ENCODE measurements at regions not wholly inside any gene's neighbourhood (a gene's known extent, or its start where the extent isn't known, plus 50 kb on each side); places are given as distances from the start of the nearest gene placed in this dataset.

DNA sequence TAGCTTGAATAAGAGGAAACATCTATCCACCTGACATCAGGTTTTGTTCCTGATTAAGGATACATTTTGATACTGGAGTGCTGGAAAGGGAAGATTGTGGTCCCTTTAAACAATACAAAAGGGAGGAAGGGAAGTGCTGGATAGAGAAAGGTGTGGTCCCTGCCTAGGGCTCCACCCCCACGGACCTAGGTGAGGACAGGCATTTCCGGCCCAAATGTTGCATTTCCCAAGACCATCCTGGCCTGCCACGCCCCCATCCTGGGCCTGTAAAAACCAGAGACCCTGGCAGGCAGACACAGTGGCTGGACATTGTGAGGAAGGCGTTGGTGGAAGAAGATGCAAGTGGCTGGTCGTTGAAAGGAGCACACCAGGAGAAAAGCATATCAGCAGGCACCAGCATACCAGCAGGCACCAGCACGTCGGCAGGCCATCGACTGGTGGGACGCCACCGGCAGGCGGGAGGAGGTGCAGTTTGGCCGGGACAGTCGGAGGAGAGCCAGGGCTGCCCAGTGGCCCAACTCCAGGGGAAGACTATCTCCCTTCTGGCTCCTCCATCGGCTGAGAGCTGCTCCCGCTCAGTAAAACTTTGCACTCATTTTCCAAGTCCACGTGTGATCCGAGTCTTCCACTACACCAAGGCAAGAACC is 53.2 kb upstream of the AMN1 start:
- no peak for DNase-seq (ENCODE audit: low read depth in 2 of 2)

DNA sequence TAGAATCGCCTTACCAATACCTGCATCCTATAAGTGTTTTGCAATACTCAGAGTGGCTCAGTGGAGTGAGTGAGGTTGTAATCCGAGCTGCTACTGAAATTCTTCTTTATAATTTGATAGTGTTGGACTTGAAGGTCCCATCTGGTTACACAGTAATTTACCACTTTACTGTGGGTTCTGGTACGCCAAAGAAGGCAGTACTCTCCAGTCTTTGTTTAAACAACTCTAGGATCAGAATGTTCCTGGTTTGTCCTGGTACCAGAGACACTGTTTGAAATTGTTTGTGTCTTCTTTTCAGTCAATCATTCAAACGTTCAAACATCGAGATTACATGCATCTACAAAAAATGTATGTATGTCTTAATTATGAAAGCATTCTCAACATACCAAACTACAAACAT is 51.3 kb upstream of the AMN1 start:
- no peak for DNase-seq (ENCODE audit: low read depth in 2 of 2)

DNA sequence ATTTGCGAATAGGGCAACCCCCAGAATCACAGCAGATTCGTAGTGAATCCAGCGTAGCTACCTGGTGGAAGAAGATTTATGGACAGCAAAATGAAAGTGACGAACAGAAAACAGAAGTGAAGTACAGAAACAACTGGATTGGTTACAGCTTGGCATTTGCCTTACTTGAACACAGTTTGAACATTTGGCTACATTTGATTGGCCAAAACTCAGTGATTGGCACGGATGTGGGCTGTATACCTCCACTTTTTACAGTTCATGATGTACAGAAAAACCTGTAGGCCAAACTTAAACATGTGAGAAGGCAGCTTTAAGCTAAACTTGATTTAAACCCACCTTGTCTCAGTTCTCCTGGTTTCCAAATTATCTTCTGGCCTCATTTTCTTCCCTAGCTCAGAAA is 49.9 kb upstream of the AMN1 start:
- no peak for DNase-seq (ENCODE audit: low read depth in 2 of 2)

All from stimulated activated CD8-positive, alpha-beta memory T cell treated with anti-CD3 and anti-CD28 coated beads, Interleukin-15, amount 100 ng/mL, for 4 hours (primary cell).